ELF-1 (cell line): ENCODE measurements at regions not wholly inside any gene's neighbourhood (a gene's known extent, or its start where the extent isn't known, plus 50 kb on each side); places are given as distances from the start of the nearest gene placed in this dataset.
"Not testable (repeated sequence)": the region's sequence is repeated elsewhere in the genome, so short reads cannot be mapped to it uniquely, and the experiment has no call there.

Experiments used
- DNase-seq: peaks from one replicate; pipeline ENCODE4 v3.0.0-alpha.2; 2016; ENCODE audit warnings: low read depth, low spot score

GRCh38 chr6:78505178-78505577 is 362.2 kb upstream of the IRAK1BP1 start:
- no peak for DNase-seq

DNA sequence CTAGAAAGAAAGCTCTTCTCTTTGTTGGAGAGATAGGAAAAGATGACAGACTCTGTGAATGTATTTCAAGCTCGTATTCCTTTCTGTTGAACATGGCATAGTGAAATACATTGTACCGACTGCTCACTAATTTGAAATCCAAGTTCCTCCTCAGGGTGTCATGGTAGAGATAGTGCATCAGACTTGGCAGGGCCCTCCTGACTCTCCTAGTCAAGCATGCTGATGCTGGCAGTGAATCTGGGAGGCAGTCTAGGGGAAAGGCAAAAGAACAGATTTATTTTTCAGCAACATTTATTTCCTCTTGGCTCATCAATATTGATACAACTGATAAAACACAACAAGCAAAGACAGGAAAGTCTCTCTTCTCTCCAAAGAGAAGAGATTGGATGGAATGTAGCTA is 356.3 kb upstream of the IRAK1BP1 start:
- no peak for DNase-seq

DNA sequence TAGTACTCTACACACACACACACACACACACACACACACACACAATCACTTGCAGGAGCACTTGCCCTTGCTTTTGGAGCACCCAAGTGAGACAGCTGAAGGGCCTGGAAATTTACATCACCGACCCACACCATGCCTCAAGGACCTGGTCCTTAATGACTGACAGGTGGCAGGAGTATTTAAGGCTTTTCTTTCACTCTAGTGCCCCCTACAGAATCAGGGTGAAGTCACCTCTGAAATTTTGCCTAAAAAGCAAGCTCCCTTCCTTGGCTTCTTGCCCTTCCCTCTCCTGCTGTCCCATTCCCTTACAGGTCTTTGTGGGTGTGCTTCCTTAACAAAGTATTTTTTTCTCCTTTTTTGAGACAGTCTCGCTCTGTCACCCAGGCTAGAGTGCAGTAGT is 353.5 kb upstream of the IRAK1BP1 start:
- DNase-seq: peak; percentile 44

GRCh38 chr6:78515271-78515670 is 352.1 kb upstream of the IRAK1BP1 start:
- no peak for DNase-seq

- DNase-seq: no peak
Measured at GRCh38 chr6:78517399-78517798, 350.0 kb upstream of the IRAK1BP1 start.

DNA sequence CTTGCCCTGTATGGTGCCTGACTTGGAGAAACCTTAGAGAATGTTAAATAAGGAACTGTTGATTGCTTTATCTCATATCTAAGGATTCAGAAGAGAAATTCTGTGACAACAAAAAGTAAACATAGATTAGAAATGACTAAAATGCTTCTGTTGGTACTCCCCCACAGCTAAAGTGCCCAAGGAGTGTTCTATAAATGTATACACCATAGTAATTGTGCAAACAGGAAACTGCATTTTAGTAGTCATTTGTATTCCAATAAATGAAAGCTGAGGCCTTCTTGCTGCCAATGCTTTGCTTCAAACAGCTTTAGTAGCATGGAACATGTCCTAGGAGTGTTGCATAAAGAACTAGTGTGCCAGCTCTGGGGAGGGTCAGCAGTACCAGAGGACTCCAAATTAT is 343.7 kb upstream of the IRAK1BP1 start:
- no peak for DNase-seq

DNA sequence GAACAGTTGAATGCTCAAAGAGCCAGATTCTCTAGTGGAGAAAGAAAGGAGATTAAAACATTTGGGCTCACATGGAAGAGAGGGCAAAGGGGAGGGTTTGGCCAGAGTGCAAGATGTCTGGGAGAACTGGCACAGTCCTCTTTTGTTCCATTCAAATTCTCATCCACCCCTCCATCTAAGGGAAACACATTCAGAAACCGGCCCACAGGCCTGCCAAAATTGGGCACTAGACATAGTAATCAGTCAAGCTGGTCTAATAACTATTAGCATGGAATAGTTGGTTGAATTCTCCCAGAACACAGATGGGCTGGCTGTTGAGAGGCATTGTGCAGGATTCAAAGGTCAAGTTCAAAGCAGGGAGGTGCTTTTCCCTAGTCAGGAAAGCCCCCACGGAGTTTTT is 341.4 kb upstream of the IRAK1BP1 start:
- no peak for DNase-seq

DNA sequence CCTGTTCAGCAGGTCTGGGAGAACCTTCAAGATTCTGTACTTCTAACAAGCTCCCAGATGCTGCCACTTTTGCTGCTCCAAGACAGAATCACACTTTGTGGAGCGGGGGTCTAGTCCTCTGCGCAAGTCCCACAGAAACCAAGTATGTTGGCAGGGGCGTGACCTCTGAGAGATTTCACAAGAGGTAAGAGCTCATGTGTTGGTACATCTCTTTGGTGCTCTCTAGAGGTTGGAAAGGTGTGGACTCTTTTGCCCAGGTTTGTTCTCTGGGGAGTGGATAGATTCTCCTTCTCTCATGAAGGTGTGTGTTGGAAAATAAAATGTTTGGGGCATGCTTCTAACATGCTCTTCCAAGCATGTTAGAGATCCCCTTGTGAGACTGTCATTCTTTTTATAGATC is 340.9 kb upstream of the IRAK1BP1 start:
- DNase-seq: no peak

- no peak for DNase-seq
Measured at GRCh38 chr6:78528926-78529325, 338.4 kb upstream of the IRAK1BP1 start.

GRCh38 chr6:78530208-78530607 is 337.1 kb upstream of the IRAK1BP1 start:
- DNase-seq: peak; percentile 3

DNA sequence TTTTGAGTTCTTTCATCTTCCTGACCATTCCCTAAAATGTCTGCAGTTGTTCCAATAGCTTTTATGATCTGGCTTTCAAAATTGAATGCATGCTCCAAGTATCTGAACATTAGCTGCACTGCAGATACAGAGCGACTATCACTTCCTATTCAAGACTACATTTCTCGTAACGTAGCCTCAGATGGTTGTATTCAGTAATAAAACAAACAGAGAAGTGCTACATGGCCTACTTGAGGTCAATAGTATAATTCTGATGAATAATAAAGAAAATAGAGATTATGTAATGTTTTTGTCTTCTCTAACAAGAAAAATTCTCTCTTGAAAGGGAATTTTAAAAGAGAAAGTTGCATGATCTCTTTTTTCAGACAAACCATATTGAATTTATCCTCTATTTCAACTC is 333.9 kb upstream of the IRAK1BP1 start:
- no peak for DNase-seq

GRCh38 chr6:78533876-78534275 is 333.5 kb upstream of the IRAK1BP1 start:
- DNase-seq: no peak

GRCh38 chr6:78538002-78538401 is 329.3 kb upstream of the IRAK1BP1 start:
- DNase-seq: no peak

GRCh38 chr6:78547636-78548035 is 319.7 kb upstream of the IRAK1BP1 start:
- not testable (repeated sequence) for DNase-seq

GRCh38 chr6:78551361-78551760 is 316.0 kb upstream of the IRAK1BP1 start:
- DNase-seq: no peak

DNA sequence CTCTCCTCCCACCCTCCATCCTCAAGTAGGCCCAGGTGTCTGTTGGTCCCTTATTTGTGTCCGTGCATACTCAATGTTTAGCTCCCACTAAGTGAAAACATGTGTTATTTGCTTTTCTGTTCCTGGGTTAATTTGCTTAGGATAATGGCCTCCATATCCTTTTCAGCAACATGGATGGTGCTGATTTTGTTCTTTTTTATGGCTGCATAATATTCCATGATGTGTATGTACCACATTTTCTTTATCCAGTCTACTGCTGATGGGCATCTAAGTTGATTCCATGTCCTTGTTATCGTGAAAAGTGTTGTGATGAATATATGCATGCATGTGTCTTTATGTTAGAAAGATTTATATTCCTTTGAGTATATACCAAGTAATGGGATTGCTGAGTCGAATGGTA is 314.9 kb upstream of the IRAK1BP1 start:
- no peak for DNase-seq

DNA sequence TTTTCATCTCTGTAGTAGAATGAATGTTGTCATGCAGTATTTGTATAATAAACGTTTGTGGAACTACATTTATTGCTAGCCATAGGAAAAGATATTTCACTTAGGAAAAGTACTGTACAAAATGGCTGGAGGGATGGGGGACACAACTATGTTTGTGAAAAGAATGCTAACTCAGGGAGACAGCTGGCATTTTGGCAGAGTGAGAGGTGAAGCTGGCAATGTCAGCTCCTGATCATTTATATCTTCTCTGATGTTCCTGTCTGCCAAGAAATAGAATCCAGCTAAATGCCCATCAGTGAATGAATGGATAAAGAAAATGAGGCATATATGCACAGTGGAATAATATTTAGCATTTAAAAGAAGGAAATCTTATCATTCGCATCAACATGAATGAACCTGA is 313.0 kb upstream of the IRAK1BP1 start:
- no peak for DNase-seq

DNA sequence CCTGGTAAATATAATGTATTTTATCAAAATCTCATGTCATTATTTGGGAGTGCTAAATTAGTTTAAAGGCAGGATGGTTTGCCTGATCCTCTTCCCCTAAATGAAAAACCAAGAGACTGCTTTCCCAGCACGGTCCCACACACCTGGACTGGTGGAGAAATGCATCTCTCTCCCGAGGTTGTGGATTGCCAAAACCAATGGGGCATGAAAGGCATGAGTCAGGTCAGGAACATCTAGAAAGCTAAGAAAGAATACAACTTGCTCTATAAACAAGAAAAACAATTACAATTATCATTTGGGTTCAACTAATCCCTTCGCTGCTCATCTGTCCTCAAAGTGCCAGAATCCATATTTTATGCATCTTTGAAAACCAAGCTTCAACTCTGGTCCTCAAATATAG is 308.3 kb upstream of the IRAK1BP1 start:
- no peak for DNase-seq

- DNase-seq: no peak
Measured at GRCh38 chr6:78561015-78561414, 306.3 kb upstream of the IRAK1BP1 start.

DNA sequence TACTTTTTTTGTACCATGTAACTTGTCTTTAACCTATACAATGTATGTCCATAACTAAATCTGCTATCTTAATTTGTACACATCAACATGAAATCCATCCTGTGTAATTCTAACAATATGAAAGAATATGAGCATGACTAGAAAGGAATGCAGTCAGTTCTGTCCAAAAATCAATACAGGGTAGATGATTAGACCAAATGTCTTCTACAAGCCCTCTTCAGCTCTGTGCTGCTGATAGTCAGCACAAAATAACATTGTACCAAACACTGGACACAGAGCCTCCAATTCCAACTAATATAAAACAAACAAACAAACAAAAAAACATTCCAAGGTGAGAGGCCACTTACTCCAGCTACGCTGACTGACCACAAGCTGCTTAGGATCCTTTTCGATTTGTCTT is 301.4 kb upstream of the IRAK1BP1 start:
- no peak for DNase-seq

GRCh38 chr6:78570044-78570443 is 297.3 kb upstream of the IRAK1BP1 start:
- peak; percentile 76 for DNase-seq

- DNase-seq: no peak
Measured at GRCh38 chr6:78577585-78577984, 289.8 kb upstream of the IRAK1BP1 start.

DNA sequence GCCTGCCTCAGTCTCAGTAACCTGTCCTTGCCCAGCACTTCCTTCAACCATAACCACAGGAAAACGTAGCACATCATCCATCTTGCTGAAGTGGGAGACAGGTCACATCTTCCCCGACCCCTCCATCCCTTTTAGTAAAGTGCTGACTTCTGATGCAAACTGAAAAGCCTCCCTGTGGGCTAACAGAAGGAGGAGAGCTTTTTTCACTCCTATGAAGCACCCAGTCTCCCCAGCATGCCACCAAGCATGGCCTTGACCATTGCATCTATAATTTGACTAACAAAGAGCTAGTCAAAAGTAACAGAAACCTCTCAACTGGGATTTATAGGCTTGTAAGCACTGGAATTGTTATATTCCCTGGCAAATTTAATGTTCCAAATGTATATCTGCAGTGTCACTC is 288.9 kb upstream of the IRAK1BP1 start:
- no peak for DNase-seq

DNA sequence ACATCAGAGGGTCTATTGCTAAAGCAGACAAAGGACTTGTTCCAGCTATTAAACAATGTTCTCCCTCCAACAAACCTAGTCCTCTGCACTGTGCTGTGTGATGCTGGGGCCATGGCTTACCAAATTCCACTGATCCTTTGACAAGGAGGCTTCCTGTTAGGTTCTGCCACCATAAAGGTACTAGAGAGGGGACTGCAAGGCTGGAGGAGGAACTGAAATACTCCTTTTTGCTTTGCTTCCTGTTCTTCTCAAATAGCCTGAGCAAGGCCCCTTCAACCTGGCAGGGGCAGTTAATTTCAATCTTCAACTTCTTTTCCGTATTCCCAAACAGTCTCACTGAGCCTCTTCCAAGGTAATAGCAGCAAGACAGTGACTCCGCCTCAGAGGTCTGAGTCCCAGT is 286.4 kb upstream of the IRAK1BP1 start:
- DNase-seq: no peak

- DNase-seq: no peak
Measured at GRCh38 chr6:78583079-78583478, 284.3 kb upstream of the IRAK1BP1 start.
